GF-D8 (cell line): ENCODE measurements at regions not wholly inside any gene's neighbourhood (a gene's known extent, or its start where the extent isn't known, plus 50 kb on each side); places are given as distances from the start of the nearest gene placed in this dataset.

Experiments used
- DNase-seq: peaks from one replicate; lab custom pipeline; 2025; lab: John Stamatoyannopoulos, UW

DNA sequence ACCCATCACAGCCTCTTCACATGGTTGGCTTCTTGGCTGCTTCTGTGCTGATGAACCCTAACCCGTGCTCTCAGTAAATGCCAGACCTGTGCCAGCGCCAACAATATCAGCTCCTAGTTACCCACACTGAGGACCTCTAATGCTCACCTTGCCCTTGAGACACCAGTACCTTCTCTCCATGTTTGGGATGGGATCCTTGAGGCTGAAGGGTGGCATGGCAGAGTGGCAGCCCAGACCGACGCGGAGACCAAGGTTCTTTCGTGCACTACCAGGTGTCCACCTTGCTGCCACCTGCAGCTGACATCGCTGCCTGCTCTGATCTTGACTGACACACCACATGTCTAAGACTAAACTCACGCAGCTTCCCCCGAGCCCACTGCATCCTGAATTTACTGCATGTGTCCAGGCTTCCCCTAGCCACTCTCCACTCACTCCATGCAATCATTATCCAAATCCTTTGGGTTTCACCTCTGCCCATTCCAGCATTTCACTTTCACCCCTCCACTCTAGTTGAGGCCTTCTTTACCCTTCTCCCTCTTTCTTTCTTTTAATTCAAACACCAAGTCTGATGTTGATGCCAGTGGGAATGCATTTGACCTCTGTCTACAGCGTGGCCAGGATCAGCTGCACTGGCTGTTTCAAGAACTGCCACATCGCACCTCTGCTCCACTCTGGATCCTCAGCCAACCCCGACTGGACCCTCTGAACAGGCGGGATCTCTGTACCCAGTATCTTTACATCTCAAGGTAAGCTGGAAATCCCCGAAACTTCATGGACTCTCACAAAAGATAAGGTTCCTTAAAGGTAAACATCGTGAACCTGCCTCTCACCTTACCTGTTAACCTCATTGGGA is 294.9 kb downstream of the GLRX3 start:
- no peak for DNase-seq

DNA sequence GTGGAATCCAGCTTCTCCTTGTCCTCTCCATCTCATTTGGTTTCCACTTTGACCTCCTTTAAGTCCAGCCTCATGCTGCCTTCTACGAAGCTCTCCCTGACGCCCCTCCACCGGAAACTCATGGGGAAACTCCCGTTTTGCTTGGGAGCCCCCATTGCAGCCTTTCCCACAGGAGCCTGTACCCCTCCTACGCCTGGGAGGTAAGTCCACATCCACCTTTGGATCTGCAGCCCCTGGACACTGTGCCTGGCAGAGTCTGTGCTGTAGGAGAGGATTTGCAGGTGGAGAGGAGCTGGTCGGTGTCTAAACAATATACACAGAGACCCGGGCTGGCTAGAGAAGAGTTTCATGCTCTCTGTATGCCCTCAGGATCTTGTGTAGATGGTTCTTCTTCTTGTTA is 296.1 kb downstream of the GLRX3 start:
- no peak for DNase-seq

DNA sequence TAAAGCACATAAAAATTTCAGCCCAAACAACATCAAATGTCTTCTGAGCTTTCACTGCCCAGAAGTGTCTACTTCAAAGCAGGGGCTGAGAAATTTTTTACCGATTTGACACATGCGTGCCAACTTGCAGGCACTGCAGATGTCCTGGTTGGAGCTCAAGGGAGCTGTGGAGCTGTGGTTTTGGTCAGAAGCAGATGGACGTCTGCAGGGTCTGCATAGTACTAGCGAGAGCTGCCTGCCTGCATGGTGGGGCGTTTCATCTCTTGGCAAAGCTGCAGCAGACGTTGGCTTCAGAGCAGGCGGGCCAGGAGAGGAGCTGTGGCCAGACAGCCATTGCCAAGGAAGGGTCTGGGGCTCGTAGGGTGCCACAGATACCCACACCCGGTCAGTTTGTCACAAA is 296.7 kb downstream of the GLRX3 start:
- no peak for DNase-seq

DNA sequence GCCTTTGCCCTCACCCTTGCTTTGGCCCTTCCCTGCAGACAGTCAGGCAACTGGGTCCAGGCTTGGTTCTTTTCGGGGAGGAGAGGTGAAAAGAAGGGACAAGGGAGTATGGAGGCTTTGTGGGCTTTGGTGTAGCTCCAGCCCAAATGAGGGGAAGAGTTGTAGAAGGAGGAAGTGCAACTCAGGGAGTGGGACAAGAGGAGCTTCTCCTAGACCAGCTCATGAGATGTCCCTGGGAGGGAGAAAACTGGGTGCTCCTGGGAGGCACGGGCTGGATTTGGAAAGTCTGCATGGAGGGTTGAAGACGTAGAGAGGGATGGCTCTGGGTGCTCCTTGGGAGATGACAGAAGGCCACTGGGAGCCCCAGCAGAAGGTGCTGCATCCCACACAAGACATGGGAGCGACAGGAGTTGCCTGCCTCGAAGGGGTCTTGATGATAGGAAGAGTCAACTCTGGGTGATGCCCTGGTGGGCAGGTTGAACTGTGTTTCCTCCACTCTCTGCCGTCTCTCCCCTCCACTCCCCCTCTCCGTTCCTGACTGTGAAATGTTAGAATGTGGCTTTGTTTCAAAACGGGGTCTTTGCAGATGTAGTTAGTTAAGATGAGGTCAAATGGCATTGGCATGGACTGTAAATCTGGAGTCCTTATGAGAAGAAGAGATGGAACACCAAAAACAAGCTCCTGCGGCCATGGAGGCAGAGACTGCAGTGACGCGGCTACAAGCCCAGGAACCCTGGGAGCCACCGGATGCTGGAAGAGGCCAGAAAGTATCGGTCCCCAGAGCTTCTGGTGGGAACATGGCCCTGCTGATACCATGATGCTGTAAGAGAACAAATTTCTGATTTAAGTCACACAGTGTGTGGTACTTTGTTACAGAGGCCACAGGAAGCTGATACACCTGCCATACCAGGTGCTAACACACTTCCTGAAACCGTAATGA is 298.5 kb downstream of the GLRX3 start:
- no peak for DNase-seq

DNA sequence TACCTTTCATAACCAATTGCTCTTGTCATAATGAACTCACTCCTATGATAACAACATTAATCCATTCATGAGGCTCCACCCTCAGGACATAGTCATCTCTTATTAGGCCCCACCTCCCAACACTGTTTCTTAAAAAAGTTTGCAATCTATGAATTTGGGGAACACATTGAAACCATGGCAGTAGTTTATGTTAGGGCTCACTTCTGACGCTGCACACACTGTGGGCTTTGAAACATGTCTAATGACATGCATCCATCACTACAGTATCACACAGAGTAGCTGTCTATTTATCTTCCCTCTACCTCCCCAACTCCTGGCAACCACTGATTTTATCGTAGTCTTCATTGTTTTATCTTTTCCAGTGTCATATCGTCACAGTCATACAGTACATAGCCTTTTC is 299.8 kb downstream of the GLRX3 start:
- DNase-seq: no peak

DNA sequence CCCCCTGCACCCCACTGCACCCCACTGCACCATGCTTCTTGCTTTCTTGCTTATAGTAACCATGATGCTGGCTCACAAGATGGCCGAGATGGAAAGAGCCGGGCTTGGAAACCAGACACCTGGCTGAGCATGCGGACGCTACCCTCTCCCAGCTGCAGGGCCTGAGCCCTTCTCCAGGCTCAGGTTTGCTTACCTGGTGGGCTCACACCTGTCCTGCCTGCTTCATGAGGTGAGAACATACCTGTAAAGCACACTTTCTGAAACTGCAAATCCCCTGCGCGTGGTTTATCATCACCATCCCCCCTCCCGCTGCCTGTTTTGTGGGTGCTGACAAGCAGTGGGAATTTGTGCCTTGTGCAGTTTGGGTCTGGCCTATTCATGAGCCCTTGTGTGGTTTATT is 302.7 kb downstream of the GLRX3 start:
- DNase-seq: no peak

DNA sequence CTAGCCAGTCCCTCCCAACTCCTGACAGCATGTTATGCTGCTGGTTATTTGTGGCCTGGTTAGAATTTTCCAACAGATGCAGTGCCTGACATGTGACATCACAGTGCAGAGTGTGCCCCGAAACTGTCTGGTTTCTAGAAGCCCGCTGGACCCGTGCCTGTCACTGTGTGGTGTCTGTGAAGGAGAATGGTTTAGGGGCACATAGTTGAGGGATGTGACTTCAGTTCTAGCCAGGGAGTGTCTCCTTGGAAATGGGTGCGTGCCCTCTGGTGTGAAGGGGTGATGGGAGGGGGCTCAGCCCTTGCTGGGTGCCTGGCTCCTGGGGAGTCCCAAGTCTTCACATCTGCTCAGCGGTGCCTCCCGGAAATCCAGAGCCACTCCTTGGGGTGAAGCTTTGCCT is 303.6 kb downstream of the GLRX3 start:
- DNase-seq: no peak

DNA sequence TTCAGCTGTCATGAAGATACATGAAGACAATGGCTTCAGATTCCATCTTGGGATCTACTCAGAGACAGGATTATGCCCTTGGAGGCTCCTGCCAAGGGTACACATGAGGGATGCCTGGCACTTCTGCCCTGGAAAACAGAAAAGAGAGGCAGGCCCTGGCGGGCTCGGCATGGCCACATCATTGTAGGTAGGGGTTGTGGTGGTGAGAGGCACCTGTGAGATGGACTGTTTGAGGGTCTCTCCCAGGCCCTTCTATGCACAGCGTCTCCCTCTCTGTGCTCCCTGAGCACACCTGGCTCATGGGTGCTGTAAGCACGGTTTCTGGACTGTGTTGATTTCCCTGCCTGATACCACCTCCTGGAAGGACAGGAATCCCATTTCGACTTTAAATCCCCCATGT is 304.3 kb downstream of the GLRX3 start:
- no peak for DNase-seq

DNA sequence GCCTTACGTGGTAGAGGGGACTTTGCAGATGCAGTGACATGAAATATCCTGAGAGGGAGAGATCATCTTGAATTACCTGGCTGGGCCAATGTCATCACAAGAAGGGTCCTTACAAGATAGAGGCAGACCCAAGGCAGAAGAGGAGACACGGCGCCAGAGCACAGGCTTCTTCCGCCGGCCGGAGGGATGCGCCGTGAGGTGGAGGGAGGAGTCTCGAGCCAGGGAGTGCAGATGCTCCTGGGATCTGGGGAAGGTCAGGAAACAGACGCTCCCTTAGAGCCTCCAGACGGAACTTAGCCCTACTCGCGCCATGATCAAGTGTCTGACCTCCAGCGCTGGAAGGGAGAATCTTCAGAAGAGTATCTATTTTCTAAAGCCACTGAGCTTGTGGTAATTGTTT is 304.8 kb downstream of the GLRX3 start:
- DNase-seq: no peak

DNA sequence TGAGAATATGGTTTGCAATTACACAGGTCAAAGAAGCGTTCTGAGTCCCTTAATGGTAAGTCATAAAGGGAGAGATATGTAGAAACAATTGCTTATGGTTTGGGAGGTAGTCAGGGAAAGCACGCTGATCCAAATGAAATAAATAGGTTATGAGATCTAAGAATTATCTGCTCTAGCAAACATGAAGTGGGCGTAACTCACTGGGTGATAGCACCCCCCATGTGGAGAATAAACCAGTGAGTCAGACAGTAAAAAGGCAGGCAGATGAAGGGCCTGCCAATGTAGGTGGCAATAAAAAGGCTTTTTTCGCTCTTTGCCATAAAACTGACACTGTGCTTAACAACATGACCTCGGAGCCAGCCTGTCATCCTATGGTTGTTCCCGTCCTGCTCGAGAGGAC is 306.9 kb downstream of the GLRX3 start:
- no peak for DNase-seq

DNA sequence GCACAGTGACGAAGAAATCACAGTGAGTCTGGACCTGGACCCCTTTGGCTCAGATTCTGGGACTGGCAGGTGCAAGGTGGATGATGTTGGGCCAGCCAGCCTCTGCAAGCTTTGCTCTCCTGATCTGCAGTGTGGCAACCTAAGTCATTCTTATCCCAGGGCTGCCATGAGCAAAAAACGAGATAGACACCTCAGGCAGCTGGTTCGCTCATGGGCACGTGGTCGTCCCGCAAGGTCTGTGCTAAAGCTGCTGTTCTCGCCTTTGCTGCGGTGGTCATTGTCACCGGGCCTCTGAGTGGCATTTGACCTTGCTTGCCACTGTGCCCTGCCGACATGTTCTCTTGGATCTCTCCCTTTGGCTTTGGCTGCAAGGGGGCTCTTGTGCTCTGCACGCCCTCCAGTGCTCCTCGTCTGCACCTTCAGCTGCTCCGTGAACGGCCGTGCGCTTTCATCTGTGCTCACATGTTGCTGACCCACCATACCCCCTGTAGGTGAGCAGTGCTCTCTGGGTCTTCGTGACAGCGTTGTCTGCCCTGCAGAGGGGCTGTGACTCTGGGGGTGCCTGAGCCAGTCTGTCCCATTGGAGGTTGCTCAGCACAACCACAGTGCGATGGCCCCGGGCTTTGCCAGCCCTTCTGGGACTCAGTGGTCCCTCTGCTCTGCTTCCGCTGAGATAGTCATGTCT is 317.0 kb downstream of the GLRX3 start:
- no peak for DNase-seq

DNA sequence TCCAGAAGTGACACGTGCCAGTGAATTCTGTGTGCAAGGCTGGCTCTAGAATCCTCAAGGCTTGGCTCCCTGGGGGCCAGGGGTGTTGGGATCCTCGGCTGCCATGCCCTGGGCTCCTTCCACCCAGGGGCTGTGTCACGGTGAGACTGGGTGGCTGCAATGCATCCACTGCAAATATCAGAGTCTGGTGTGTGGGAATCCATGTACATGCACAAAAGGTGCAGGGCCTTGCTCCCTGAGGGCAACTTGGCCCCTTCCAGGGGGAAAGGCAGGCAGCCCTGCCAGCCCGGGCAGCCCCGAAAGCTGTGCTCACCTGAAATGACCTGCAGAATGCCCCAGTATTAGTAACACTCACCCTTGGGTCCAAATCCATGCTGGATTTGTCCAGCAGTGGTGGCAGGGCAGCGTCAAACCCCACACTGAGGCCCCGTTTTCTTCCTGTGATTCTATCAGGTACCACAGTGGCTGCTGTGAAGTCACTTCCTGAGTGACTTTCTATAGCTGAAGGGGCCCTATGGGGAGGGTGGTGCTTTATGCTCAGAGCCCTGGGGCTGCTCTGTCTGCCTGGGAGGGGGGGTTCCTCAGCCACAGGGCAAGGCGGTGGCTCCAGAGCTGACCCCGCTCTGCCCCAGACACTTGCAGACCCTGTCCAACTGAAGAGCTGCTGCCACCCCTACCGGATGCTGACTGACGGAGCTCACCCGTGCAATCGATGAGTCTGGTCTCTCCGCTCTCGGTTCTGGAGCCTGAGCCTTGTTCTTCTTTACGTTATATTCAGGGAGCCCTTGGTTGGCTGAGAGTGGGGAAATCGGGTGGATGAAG is 317.7 kb downstream of the GLRX3 start:
- no peak for DNase-seq

DNA sequence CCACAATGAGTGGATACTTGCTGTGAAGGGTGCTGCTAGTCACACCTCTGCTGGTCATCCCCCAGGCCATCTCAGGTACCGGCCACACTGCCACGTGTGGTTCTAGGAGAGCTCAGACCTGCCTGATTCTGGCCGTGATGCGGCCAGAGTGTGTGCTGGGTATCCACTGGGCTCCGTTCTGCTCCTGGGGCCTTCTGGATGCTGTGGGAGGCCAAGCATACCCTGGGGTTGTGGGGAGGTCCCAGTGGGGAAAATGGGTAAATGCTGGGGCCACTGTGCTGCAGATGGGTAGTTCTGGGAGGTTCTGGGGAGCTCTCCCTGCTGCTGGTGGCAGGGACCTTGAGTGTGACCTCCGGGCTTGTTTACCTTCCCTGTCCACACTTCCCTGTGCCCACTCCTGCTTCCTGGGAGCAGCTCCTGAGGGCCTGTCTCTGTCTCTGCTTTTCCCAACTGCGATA is 318.4 kb downstream of the GLRX3 start:
- DNase-seq: no peak

DNA sequence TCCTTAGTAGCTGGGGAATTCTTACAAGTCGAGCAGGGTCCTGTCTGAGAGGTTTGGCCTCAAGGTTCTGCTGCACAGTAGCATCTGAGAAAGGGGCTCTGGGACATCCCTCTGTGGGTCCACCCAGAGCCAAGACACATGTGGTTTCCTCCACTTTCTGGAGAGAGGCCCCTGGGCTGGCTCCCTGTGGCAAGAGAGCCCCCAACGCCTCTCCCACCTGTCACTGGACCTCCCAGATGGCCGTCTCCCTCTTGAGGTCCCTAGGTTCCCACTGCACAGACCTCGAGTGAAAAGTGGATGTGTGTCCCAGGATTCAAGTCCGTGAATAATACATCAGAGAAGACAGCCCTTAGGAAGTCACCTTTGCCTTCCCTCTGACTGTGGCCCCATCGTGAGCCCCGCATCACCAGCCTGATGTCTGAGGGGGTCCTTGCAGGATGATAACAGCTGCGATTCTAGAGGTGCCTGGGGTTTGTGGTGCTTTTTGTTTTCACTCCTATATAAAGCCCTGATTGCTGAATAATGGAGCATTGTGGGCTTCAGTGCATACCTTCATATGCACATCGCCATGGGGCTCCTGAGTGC is 319.0 kb downstream of the GLRX3 start:
- no peak for DNase-seq

DNA sequence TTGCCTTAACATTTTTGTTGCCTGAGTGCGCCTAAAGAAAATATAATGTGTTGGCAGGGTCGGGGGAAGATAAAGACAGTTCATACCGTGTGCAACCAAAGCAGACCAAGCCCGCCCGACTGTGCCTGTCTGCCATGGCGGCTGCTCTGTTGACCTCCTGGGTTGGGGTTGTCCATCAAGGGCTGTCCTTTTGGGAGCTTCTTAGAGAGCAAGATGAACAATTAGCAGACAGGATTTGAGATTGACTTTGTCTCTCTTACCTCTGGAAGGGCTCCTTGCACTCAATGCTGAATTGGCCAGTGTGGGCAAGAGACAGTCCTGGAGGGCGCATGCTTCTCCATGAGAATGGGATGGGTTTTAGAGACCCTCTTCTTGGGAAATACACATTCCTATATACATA is 319.6 kb downstream of the GLRX3 start:
- DNase-seq: no peak

DNA sequence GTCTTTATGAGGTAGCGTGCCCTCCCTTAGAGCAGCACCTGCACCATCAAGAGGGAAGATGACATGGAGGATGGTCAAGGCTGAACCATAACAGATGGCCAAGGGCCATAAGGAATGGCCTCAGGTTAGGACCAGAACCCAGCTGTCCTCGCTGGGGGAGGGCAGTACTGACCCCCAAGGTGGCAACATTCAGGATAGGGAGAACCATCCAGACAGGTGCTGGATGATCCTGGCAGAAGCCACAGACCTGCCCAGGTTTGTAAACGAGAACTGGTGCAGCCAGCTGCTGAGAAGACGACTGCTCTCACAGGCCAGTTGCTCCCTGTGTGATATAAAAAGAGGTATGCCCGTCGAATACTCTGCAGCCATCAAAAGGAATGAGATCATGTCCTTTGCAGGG is 320.4 kb downstream of the GLRX3 start:
- DNase-seq: no peak

DNA sequence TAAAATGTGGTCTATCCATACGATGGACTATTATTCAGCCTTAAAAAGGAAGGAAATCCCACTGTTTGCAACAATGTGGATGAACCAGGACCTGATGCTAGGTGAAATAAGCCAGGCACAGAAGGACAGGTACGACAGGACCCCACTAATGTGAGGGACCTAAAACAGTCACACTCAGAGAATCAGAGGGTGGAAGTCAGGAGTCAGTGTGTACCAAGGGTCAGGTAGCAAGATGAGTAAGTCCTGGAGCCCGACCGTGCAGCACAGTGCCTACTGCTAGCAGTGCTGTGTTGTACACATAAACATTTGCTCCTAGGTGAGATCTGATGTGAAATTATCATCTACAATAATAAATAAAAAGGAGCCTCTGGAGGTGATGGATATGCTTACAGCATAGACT is 322.3 kb downstream of the GLRX3 start:
- DNase-seq: no peak

DNA sequence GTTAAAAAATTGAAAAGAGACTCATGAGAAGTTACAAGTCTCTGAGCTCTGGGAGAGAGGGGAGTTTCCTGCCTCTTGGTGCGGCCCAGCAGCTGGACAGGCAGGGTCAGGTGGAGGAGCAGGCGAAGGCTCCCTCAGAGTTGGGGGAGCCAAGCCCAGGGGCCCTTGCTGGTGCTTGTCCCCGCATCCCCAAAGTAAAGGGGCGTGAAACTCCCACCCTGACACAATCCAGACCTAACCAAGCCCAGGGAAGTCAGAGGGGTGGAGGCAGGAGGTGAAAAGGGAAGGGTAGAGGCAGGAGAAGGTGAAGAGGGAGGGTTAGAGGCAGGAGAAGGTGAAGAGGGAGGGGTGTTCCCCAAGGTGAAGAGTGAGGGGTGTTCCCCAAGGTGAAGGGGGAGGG is 322.8 kb downstream of the GLRX3 start:
- no peak for DNase-seq

DNA sequence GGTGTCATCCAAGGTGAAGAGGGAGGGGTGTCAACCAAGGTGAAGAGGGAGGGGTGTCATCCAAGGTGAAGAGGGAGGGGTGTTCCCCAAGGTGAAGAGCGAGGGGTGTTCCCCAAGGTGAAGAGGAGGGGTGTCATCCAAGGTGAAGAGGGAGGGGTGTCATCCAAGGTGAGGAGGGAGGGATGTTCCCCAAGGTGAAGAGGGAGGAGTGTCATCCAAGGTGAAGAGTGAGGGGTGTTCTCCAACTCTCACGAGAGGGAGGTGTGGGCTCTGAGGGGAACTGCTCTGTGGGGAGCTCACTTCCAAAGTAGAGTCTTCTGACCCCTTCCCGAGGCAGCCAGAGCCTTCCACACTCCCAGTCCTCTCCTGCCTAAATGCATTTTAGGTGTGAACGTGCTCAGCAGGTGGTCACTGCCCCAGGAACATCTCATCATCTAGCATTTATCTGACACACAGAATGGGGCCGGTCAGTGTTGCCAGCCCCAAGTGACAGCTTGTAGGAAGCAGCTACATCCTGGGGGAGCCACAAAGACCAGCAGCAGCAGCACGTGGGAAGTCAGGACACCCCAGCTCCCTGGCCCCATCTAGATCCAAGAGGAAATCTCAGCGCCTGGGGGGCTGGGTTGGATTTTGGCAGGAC is 323.8 kb downstream of the GLRX3 start:
- no peak for DNase-seq

DNA sequence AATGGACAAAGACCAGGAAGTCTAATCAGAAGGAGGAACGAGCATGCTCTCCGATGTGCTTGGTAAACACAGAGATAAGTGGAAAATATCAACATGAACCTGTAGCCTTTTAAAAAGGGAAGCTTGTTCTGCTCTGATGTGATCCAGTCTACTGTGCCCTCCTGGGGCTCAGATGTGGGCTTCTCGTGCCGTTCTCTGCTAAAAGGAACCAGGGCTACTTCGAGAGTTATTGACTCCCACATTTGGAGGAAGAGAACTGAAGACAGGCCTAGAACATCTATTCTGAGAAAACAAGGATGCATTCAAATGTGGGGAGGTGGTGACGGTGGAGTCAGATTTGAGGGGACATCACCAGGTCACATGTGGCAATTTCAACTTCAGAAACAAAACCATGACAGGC is 325.4 kb downstream of the GLRX3 start:
- no peak for DNase-seq
